DND-41 (cell line): ENCODE measurements at regions not wholly inside any gene's neighbourhood (a gene's known extent, or its start where the extent isn't known, plus 50 kb on each side); places are given as distances from the start of the nearest gene placed in this dataset.

Experiments used
- ATAC-seq: fragments of 200-7000 bp; cut with Tn5 transposase; 3 replicates; pipeline ENCODE4 v1.9.1; 2021; ENCODE audit warnings: low read depth; ENCODE audit not compliant: insufficient read depth
- DNase-seq: peaks from one replicate; pipeline ENCODE4 v3.0.0-alpha.2; 2020
- H2AFZ ChIP-seq: 2 replicates; pipeline ENCODE4 v1.6.0; 2012; ENCODE audit warnings: low read depth, low read length
- H3K27ac ChIP-seq: 2 replicates; pipeline ENCODE4 v1.5.1; 2012; ENCODE audit warnings: low read length, inconsistent platforms
- H3K27me3 ChIP-seq: fragments of 200-600 bp; sonication (generic); 2 replicates; pipeline ENCODE4 v1.6.0; 2012; ENCODE audit warnings: low read length, mild to moderate bottlenecking, inconsistent platforms; ENCODE audit not compliant: insufficient read depth, poor library complexity
- H3K36me3 ChIP-seq: 2 replicates; pipeline ENCODE4 v1.5.1; 2012; ENCODE audit warnings: low read length, inconsistent platforms; ENCODE audit not compliant: insufficient read depth
- H3K4me1 ChIP-seq: 2 replicates; pipeline ENCODE4 v1.5.1; 2012; ENCODE audit warnings: mild to moderate bottlenecking, low read length; ENCODE audit not compliant: insufficient read depth
- H3K4me2 ChIP-seq: 2 replicates; pipeline ENCODE4 v1.6.0; 2012; ENCODE audit warnings: mild to moderate bottlenecking, moderate library complexity, low read length, inconsistent platforms; ENCODE audit not compliant: insufficient read depth
- H3K4me3 ChIP-seq, 2 experiments: fragments of 200-600 bp in 1 of 2; shearing (Covaris generic) in 1 of 2; 2 replicates each; pipeline ENCODE4 v1.5.1; 2012 to 2016; ENCODE audit warnings: inconsistent platforms in 2 of 2, low read length in 2 of 2, mild to moderate bottlenecking in 2 of 2, low read depth in 1 of 2, moderate library complexity in 1 of 2
- H3K79me2 ChIP-seq: 2 replicates; pipeline ENCODE4 v1.6.0; 2012; ENCODE audit warnings: low read length, inconsistent platforms; ENCODE audit not compliant: insufficient read depth
- H3K9ac ChIP-seq: 2 replicates; pipeline ENCODE4 v1.6.0; 2012; ENCODE audit warnings: low read depth, mild to moderate bottlenecking, inconsistent platforms, low read length, moderate library complexity
- H3K9me3 ChIP-seq: 2 replicates; pipeline ENCODE4 v1.5.1; 2012; ENCODE audit warnings: low read length, moderate library complexity, mild to moderate bottlenecking, inconsistent platforms; ENCODE audit not compliant: insufficient read depth, severe bottlenecking
- H4K20me1 ChIP-seq: 2 replicates; pipeline ENCODE4 v1.6.0; 2012; ENCODE audit warnings: low read length; ENCODE audit not compliant: insufficient read depth
- EZH2 ChIP-seq: IDR thresholded peaks from 3 replicates; pipeline ENCODE4 v1.6.1; 2012; ENCODE audit warnings: borderline replicate concordance, low read depth, mild to moderate bottlenecking, moderate library complexity, low read length, inconsistent platforms; ENCODE audit not compliant: severe bottlenecking
- TF ChIP-seq, protein P1 (sequence below): IDR thresholded peaks from 2 replicates; pipeline ENCODE4 v1.5.1; 2012; ENCODE audit warnings: borderline replicate concordance, low read length, moderate library complexity, mild to moderate bottlenecking; ENCODE audit not compliant: poor library complexity, severe bottlenecking; ENCODE audit errors: extremely low read depth

DNA sequence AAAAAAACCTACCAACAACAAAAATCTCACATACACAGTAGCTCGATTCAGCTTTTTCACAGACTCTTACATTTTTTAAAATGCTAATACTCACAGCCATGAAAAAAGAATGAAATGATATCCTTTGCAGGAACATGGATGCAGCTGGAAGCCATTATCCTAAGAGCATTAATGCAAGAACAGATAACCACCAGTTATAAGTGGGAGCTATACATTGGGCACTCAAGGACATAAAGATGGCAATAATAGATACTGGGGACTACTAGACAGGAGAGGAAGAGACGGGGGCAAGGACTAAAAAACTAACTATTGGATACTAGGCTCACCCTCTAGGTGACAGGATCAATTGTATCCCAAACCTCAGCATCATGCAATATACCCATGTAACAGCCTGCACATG, 90.3 kb upstream of the CCNH start:
- no peak overlapping the region for H3K4me2 ChIP-seq
- no peaks in the 10 kb centered on the region for H3K36me3 ChIP-seq
- no peak for ATAC-seq
- H3K27ac ChIP-seq = no peak overlapping the region
- no peak for DNase-seq
- no peak overlapping the region for H3K9ac ChIP-seq
- no peak overlapping the region for H3K4me3 ChIP-seq
- no peaks in the 10 kb centered on the region for H3K79me2 ChIP-seq
- no peak for TF ChIP-seq EZH2
- TF ChIP-seq, protein P1, sequence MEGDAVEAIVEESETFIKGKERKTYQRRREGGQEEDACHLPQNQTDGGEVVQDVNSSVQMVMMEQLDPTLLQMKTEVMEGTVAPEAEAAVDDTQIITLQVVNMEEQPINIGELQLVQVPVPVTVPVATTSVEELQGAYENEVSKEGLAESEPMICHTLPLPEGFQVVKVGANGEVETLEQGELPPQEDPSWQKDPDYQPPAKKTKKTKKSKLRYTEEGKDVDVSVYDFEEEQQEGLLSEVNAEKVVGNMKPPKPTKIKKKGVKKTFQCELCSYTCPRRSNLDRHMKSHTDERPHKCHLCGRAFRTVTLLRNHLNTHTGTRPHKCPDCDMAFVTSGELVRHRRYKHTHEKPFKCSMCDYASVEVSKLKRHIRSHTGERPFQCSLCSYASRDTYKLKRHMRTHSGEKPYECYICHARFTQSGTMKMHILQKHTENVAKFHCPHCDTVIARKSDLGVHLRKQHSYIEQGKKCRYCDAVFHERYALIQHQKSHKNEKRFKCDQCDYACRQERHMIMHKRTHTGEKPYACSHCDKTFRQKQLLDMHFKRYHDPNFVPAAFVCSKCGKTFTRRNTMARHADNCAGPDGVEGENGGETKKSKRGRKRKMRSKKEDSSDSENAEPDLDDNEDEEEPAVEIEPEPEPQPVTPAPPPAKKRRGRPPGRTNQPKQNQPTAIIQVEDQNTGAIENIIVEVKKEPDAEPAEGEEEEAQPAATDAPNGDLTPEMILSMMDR = no peak
- no peaks in the 10 kb centered on the region for H3K4me1 ChIP-seq
- H3K27me3 ChIP-seq = no peaks in the 10 kb centered on the region
- no peaks in the 10 kb centered on the region; the same call in 1 of the 2 replicates for H4K20me1 ChIP-seq
- no peaks in the 10 kb centered on the region for H3K9me3 ChIP-seq
- H2AFZ ChIP-seq = no peak overlapping the region

- H2AFZ ChIP-seq = no peak overlapping the region
- TF ChIP-seq, protein P1 = no peak
- TF ChIP-seq EZH2 = no peak
Observed at GRCh38 chr5:87499478-87500410, 87.0 kb upstream of the CCNH start.

More at GRCh38 chr5:87499478-87500410, 87.0 kb upstream of the CCNH start:
- Histone ChIP-seq H3K36me3 (no peaks in the 10 kb centered on the region), H3K9ac (no peak overlapping the region), H3K27me3 (no peaks in the 10 kb centered on the region), H3K4me2 (no peak overlapping the region), H3K4me3 (no peak overlapping the region), H4K20me1 (no peaks in the 10 kb centered on the region; the same call in 1 of the 2 replicates), H3K79me2 (no peaks in the 10 kb centered on the region), H3K27ac (no peak overlapping the region), H3K9me3 (peaks cover 5% of the 10 kb centered on the region), H3K4me1 (no peaks in the 10 kb centered on the region)
- no peak for ATAC-seq
- no peak for DNase-seq
